ENCODE measurements at regions not wholly inside any gene's neighbourhood (a gene's known extent, or its start where the extent isn't known, plus 50 kb on each side); places are given as distances from the start of the nearest gene placed in this dataset.

GRCh38 chr13:24012648-24013047 is 115.3 kb upstream of the C1QTNF9B start:
- DNase-seq, result no peak

DNA sequence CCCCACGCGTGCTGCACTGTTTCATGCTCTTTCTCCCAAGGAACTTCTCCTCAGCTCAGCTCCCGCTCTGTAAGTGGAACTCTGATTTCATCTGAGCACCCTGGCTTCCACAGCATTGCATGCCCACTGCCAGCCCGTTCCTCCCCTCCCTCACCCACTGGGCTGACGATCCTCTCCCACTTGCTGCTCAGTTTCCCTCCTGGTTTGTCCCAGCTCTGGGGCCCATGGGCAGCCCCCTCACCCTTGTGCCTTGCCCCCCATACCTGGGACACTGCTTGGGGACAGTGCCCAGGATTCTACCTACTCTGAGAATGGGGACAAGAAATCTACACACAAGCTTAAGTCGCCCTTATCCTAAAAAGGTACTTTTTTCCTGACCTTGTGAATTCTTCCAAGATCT is 115.9 kb upstream of the C1QTNF9B start:
- no peak for DNase-seq

- DNase-seq, result no peak
Observed at GRCh38 chr13:24016046-24016445, 118.7 kb upstream of the C1QTNF9B start.

DNA sequence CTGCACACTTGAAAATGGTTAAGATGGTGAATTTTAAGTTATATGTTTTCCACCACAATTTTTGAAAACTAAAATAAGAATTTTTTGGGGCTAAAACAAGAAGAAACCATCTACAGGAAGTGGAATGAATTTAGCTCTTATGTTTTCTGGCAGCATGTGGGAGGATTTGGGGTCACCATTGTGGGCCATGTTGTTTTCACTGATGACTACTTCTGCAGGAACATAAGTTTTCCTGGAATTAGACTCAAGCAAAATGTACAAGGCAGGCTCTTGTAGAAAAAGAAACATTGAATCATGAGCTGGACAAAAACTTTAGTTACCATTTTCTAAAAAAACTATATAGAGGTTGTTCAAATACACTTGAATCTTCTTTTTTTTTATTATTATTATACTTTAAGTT is 125.3 kb upstream of the C1QTNF9B start:
- DNase-seq, result no peak

DNA sequence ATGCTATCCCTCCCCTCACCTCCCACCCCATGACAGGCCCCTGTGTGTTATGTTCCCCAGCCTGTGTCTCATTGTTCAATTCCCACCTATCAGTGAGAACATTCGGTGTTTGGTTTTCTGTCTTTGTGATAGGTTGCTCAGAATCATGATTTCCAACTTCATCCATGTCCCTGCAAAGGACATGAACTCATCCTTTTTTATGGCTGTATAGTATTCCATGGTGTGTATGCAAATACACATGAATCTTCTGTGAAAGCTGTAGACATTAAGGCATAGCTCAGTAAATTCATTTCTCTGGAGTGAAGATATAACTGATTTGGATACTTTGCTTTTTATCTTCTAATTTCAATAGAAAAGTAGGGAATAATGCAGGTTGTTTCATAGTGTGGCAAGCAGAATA is 125.8 kb upstream of the C1QTNF9B start:
- no peak for DNase-seq

DNA sequence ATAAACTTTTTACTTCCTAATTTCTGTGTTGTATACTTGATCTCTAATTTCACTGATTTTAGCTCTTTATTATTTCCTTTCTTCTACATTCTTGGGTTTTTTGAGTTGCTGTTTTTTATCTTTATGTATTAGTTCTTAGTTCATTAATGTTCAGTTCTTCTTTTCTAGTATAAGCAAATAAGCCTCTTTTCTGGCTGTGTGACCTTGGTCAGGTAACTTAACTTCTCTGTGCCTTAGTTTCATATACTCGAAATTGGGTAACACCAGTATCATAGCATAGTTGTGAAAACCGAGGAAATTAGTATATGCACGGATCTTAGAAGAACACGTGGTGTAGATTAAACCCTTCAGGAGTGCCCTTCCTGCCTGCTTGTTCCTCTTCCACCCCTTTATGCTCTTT is 130.2 kb upstream of the C1QTNF9B start:
- DNase-seq, result no peak

GRCh38 chr13:24032252-24032651 is 128.3 kb upstream of the SPATA13 start:
- DNase-seq, result no peak

GRCh38 chr13:24032674-24033073 is 127.8 kb upstream of the SPATA13 start:
- no peak for DNase-seq

DNA sequence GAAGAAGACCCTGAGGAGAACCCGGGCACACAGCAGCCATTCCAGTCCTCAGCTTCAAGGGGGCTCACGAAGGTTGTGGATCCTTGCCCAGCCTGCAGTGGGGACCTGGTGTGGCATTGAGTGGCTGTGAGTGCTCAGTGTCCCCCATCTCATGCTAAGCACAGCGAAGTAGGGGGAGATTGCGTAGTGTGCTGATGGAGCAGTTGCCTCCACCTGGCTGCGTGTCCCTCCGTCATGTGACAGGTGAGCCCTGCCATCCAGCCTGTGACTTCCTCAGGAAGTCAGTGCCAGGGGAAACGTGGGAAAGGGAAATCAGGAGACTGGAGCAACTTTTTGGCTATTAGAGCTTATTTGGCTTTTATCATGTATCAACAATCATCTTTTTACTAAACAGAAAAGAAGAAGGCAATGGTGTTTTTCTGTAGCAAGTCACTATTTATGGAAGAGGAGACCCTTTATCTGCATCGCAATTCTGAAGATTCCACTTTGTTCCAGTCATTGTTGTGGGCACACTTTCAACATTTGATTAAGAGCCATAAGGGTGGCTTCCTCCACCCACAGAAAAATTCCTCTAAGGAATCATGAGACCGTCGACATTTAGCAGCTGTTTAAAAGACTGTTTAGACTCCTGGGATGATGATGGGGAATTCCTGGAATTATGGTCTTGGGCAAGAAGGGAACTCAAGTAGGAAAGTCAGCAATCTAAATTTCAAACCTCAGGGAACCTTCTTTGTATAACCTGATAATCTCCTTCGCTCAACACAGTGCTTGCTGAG is 126.8 kb upstream of the SPATA13 start:
- no peak for DNase-seq

DNA sequence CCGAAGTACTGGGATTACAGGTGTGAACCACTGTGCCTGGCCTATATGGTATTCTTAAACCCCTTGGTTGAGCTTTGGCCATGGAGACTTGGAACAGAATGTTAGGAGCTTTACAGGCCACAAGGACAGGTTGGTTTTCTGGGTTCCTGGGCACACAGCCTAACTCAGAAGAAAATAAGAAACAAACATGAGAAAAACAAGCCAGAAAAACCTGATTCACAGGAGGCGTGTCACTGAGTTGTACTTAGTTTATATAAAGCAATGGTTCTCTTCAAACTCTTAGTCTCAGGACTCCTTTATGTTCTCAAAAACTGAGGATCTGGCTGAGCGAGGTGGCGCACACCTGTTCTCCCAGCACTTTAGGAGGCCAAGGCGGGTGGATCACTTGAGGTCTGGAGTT is 125.1 kb upstream of the SPATA13 start:
- no peak for DNase-seq

DNA sequence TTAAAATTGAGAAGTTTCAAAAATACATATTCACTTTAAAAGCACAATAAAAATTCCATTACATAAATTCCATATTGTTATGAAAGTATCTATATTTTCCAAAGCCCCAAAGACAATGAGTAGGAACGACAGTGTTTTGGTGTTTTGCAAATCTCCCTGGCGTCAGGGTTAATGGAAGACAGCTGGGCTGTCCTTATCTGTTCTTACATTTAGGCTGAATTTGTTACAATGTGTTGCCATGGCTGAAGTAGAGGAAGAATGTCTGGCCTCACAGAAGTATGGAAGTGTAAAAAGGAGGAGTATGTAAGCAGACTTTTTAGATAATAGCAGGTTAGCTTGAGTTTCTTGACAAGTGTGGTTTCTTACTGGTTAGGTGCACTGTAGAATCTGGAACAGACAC is 124.4 kb upstream of the SPATA13 start:
- DNase-seq, result no peak

- DNase-seq, result no peak
Observed at GRCh38 chr13:24038405-24038804, 122.1 kb upstream of the SPATA13 start.

- no peak for DNase-seq
Observed at GRCh38 chr13:24038841-24039330, 121.6 kb upstream of the SPATA13 start.

GRCh38 chr13:24039621-24040475 is 120.7 kb upstream of the SPATA13 start:
- DNase-seq, result no peak

DNA sequence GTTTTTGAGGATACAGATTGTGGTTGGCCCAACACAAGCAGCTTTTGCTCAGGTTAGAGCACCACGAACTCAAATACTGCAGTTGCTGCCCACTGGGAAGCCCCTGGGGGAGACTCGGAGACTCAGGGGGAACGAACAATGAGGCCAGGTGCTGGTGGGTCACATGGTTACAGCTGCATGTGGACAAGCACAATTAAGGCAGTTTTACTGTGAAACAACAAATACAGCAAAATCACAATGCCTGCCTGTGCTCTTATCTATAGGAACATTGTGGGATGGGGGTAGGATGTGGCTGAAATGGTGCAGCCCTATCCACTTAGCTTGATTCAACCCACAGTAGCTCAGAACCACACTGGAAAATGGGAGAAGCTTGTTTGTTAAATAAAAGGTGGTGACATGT is 119.7 kb upstream of the SPATA13 start:
- DNase-seq, result no peak

GRCh38 chr13:24041651-24042225 is 118.8 kb upstream of the SPATA13 start:
- DNase-seq, result no peak

GRCh38 chr13:24042710-24043440 is 117.6 kb upstream of the SPATA13 start:
- no peak for DNase-seq

DNA sequence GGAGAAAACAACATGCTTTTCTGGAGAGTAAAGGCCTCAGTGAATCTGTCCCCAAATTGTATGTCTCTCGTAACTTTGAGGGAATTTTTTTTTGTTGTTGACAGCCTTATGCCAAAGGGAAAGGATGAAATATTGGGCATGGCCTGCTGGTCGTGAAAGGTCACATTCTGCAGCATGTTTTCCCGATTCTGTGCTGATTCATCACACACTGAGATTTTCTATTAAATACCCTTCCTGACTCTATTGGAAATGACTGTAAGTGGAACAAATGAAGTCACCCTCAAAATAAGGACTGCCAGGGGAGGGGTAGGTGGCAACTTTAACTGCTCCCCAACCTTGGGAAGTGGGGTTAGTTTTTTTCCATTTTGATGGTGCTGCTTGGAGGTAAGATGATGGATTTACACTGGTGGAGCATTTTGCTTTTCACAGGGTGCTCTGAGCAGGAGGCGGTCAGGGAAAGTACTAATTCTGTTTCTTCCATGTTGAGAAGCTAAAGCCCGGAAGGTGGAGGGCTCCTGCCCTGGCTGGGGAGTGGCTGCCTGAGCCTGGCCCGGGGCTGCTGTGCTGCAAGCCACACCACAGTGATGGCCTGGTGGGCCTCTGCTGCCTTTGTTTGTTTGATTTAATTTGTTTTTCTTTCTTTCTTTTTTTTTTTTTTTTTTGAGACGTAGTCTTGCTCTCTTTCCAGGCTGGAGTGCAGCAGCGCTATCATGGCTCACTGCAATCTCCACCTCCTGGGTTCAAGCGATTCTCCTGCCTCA is 116.8 kb upstream of the SPATA13 start:
- DNase-seq, result no peak

GRCh38 chr13:24045597-24045996 is 114.9 kb upstream of the SPATA13 start:
- DNase-seq, result no peak

DNA sequence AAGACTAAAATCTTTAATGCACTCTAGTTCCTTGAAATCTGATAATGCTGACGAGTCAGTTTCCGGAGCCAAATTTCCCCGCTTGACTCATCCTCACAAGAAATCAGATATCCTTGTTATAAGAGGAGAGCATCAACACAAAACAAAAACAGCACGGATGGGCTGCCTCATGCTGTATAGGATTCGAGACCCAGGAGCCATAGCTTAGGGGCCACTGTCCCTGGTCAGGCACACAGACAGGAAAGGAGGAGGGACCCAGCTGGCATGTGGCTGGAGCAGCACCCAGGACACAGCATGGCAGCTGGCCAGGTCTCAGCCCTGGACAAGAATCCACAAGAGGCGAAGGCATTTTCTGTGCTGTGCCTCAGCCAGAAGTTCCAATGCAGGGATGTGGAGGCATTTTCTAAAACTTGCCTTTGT is 110.2 kb upstream of the SPATA13 start:
- no peak for DNase-seq

GRCh38 chr13:24050796-24051715 is 109.5 kb upstream of the SPATA13 start:
- no peak for DNase-seq

Data from NCI-H526 treated with DMSO at 0.1 percent for 48 hours (cell line).